Esophagus squamous epithelium (tissue), 5 donors: ENCODE measurements at regions not wholly inside any gene's neighbourhood (a gene's known extent, or its start where the extent isn't known, plus 50 kb on each side); places are given as distances from the start of the nearest gene placed in this dataset.

ENCODE experiments used
- DNase-seq: peaks from one replicate; lab custom pipeline; 2025; lab: John Stamatoyannopoulos, UW
- H3K27ac ChIP-seq, 4 donors: fragments of 200-600 bp; sonication (generic); one replicate each; pipeline ENCODE4 v1.5.1; 2016 to 2019; ENCODE audit warnings: mild to moderate bottlenecking in 1 of 4
- H3K27me3 ChIP-seq, 4 donors: fragments of 200-600 bp; sonication (generic); 1 replicate in 3 of 4; 2 replicates in 1 of 4; pipeline versions ENCODE4 v1.5.1 to v1.6.0; 2017 to 2021; ENCODE audit warnings: antibody characterized with exemption in 1 of 4
- H3K36me3 ChIP-seq, 3 donors: fragments of 200-600 bp; sonication (generic); one replicate each; pipeline ENCODE4 v1.5.1; 2016 to 2019
- H3K4me1 ChIP-seq, 3 donors: fragments of 200-600 bp; sonication (generic); one replicate each; pipeline ENCODE4 v1.5.1; 2017 to 2019
- H3K4me3 ChIP-seq, 4 donors: fragments of 200-600 bp; sonication (generic); 1 replicate in 3 of 4; 2 replicates in 1 of 4; pipeline ENCODE4 v1.5.1; 2016 to 2019; ENCODE audit warnings: mild to moderate bottlenecking in 2 of 4, moderate library complexity in 1 of 4
- H3K9me3 ChIP-seq, 3 donors: fragments of 200-600 bp; sonication (generic); one replicate each; pipeline ENCODE4 v1.5.1; 2016 to 2019
- POLR2A ChIP-seq, 4 donors: fragments of 450-650 bp; IDR thresholded peaks; one replicate each; pipeline ENCODE4 v1.6.1; 2017; ENCODE audit warnings: antibody characterized with exemption in 4 of 4, mild to moderate bottlenecking in 4 of 4, moderate library complexity in 3 of 4
- WGBS, 2 donors: methylation state at CpG; one replicate each; pipeline ENCODE4 v1.1.5; 2018; 5-methylcytosine and 5-hydroxymethylcytosine counted together
- intact Hi-C: fragments of 100-400 bp; cut with DNase I; formaldehyde crosslinking; loops from one replicate; pipeline ENCODE4 v1.15.0; 2022
- TF ChIP-seq, protein P1 (sequence below), 6 experiments: fragments of 450-650 bp in 4 of 6; fragments of 200-600 bp in 2 of 6; sonication (generic) in 2 of 6; IDR thresholded peaks; one replicate each; pipeline ENCODE4 v1.5.1; 2016 to 2019; ENCODE audit warnings: antibody characterized with exemption in 6 of 6, mild to moderate bottlenecking in 4 of 6, moderate library complexity in 4 of 6
- donor health status: DM: yes; HTN: yes; CAD: no.

GRCh38 chr9:102875687-102876086 is 119.4 kb upstream of the CYLC2 start:
- TF ChIP-seq, protein P1, sequence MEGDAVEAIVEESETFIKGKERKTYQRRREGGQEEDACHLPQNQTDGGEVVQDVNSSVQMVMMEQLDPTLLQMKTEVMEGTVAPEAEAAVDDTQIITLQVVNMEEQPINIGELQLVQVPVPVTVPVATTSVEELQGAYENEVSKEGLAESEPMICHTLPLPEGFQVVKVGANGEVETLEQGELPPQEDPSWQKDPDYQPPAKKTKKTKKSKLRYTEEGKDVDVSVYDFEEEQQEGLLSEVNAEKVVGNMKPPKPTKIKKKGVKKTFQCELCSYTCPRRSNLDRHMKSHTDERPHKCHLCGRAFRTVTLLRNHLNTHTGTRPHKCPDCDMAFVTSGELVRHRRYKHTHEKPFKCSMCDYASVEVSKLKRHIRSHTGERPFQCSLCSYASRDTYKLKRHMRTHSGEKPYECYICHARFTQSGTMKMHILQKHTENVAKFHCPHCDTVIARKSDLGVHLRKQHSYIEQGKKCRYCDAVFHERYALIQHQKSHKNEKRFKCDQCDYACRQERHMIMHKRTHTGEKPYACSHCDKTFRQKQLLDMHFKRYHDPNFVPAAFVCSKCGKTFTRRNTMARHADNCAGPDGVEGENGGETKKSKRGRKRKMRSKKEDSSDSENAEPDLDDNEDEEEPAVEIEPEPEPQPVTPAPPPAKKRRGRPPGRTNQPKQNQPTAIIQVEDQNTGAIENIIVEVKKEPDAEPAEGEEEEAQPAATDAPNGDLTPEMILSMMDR (IDR thresholded peaks at IDR 0.05): no peak
- no peak for TF ChIP-seq POLR2A (IDR thresholded peaks at IDR 0.05)
- Histone ChIP-seq H3K27me3 (no peaks in the 10 kb centered on the region), H3K4me3 (no peak overlapping the region), H3K36me3 (no peaks in the 10 kb centered on the region), H3K4me1 (no peaks in the 10 kb centered on the region), H3K27ac (no peak overlapping the region), H3K9me3 (no peaks in the 10 kb centered on the region)
- WGBS, 2 donors: 60 to 77% methylated on average over 3 of the region's 3 CpGs
- intact Hi-C loops: no loop called here
- no peak for DNase-seq

DNA sequence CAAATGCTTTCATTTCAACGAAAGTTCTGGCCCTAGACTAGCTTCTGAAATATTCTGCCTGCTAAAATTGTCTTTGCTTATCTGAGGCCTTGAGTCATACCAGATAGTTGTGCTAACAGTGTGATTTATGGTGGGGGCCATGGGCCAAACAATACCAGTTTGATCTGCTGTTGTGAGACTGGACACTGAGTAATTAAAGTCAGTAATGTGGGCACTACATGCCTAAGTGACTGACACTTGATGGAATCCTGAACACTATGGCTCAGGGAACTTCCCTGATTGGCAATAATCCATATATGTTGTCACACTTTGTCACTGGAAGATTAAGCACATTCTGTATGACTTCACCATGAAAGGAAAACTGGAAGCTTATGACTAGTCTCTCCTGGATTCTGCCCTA is 127.6 kb upstream of the CYLC2 start:
- TF ChIP-seq, protein P1 (IDR thresholded peaks at IDR 0.05): no peak
- no peak for TF ChIP-seq POLR2A (IDR thresholded peaks at IDR 0.05)

DNA sequence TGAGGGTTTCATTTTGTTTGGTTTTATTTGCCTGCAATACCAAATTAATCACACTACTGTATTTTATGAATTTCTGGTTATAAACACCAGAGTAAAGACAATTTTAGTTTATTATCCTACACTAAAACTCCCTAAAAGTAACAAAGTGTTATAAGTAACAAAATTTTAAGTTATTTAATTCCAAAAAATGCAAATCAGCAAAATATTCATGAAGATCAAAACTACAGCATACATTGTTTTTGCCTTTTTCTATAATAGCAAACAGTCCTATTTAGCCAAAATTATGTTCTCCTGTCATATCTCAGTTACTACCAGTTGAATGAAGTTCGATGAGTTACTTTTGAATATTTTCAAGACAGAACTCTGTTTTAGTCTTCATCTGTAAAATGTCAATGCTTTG is 132.7 kb upstream of the CYLC2 start:
- Histone ChIP-seq H3K27me3 (no peaks in the 10 kb centered on the region), H3K4me3 (no peak overlapping the region), H3K36me3 (no peaks in the 10 kb centered on the region), H3K27ac (no peak overlapping the region), H3K4me1 (no peaks in the 10 kb centered on the region), H3K9me3 (no peaks in the 10 kb centered on the region)
- no peak for TF ChIP-seq POLR2A (IDR thresholded peaks at IDR 0.05)
- TF ChIP-seq, protein P1 (IDR thresholded peaks at IDR 0.05): no peak
- WGBS, 2 donors: 40 to 65% methylated on average over 1 of the region's 1 CpG
- intact Hi-C loops: no loop called here
- DNase-seq: no peak

More for the DNA sequence above, 127.6 kb upstream of the CYLC2 start:
- Histone ChIP-seq H3K4me3 (no peak overlapping the region), H3K9me3 (no peaks in the 10 kb centered on the region), H3K4me1 (no peaks in the 10 kb centered on the region), H3K36me3 (no peaks in the 10 kb centered on the region), H3K27me3 (no peaks in the 10 kb centered on the region), H3K27ac (no peak overlapping the region)
- WGBS, 2 donors: 4 to 36% methylated on average over 1 of the region's 1 CpG
- intact Hi-C loops: no loop called here
- no peak for DNase-seq

DNA sequence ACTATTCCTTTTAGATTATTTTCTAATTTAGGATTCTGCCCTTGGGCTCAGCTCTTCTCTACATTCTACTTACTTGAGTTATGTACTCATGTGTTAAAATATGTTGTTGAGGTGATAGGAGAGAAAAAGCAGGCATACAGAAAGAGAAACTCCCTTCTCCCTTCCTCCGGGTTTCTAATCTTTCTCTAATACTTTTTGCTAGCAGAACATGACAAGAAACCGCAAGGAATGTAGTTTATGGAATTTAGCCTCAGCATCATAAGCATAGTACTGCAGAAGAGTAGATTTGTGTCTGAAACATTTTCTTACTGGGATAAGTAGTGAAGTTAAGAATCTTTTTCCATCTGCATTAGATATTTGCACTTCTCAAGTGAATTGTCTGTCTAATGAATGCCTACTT is 139.5 kb upstream of the CYLC2 start:
- Histone ChIP-seq H3K36me3 (no peaks in the 10 kb centered on the region), H3K4me3 (no peak overlapping the region), H3K27ac (no peak overlapping the region), H3K9me3 (no peaks in the 10 kb centered on the region), H3K27me3 (no peaks in the 10 kb centered on the region), H3K4me1 (no peaks in the 10 kb centered on the region)
- WGBS, 2 donors: 59 to 64% methylated on average over 2 of the region's 2 CpGs
- TF ChIP-seq POLR2A (IDR thresholded peaks at IDR 0.05): no peak
- TF ChIP-seq, protein P1 (IDR thresholded peaks at IDR 0.05): no peak
- intact Hi-C loops: no loop called here
- DNase-seq: no peak

- TF ChIP-seq, protein P1 (IDR thresholded peaks at IDR 0.05): no peak
- no peak for TF ChIP-seq POLR2A (IDR thresholded peaks at IDR 0.05)
- no peaks in the 10 kb centered on the region for H3K27me3 ChIP-seq
- peaks cover 0 to 8% (median 0%) of the 10 kb centered on the region in 3 donors for H3K9me3 ChIP-seq
- WGBS, 2 donors: 59 to 81% methylated on average over 1 of the region's 1 CpG
- no peaks in the 10 kb centered on the region for H3K4me1 ChIP-seq
- DNase-seq: no peak
- H3K27ac ChIP-seq: no peak overlapping the region
- intact Hi-C loops: no loop called here
- H3K36me3 ChIP-seq: no peaks in the 10 kb centered on the region
- no peak overlapping the region for H3K4me3 ChIP-seq
Measured at GRCh38 chr9:102845827-102846371, 149.2 kb upstream of the CYLC2 start.
